Astrocyte (in vitro differentiated cells and primary cell): ENCODE measurements at regions not wholly inside any gene's neighbourhood (a gene's known extent, or its start where the extent isn't known, plus 50 kb on each side); places are given as distances from the start of the nearest gene placed in this dataset.

Experiments
- DNase-seq: peaks from one replicate; pipeline ENCODE4 v3.0.0-alpha.2; 2010; ENCODE audit warnings: low read depth
- FAIRE-seq: peaks from 2 replicates; lab custom pipeline; 2011; peaks lifted over from hg19 to GRCh38; lab: Jason Lieb, UNC
- H2AFZ ChIP-seq: 2 replicates; pipeline ENCODE4 v1.6.0; 2012; ENCODE audit warnings: low read depth, low read length, inconsistent platforms
- H3K27ac ChIP-seq: 2 replicates; pipeline ENCODE4 v1.5.1; 2011; ENCODE audit warnings: low read depth, low read length, inconsistent platforms
- H3K27me3 ChIP-seq: 2 replicates; pipeline ENCODE4 v1.6.0; 2011; ENCODE audit warnings: low read length, inconsistent platforms; ENCODE audit not compliant: insufficient read depth
- H3K36me3 ChIP-seq: 2 replicates; pipeline ENCODE4 v1.5.1; 2011; ENCODE audit warnings: low read length, inconsistent platforms; ENCODE audit not compliant: insufficient read depth
- H3K4me1 ChIP-seq: 2 replicates; pipeline ENCODE4 v1.5.1; 2011; ENCODE audit warnings: low read length, inconsistent platforms; ENCODE audit not compliant: insufficient read depth
- H3K4me2 ChIP-seq: 2 replicates; pipeline ENCODE4 v1.6.0; 2012; ENCODE audit warnings: low read length, inconsistent platforms
- H3K4me3 ChIP-seq: 2 replicates; pipeline ENCODE4 v1.5.1; 2011; ENCODE audit warnings: low read depth, mild to moderate bottlenecking, low read length, inconsistent platforms; ENCODE audit not compliant: insufficient read depth
- H3K79me2 ChIP-seq: 2 replicates; pipeline ENCODE4 v1.6.0; 2012; ENCODE audit warnings: mild to moderate bottlenecking, low read length, inconsistent platforms; ENCODE audit not compliant: insufficient read depth
- H3K9ac ChIP-seq: 2 replicates; pipeline ENCODE4 v1.6.0; 2012; ENCODE audit warnings: mild to moderate bottlenecking, low read length, inconsistent platforms
- H3K9me3 ChIP-seq: 2 replicates; pipeline ENCODE4 v1.5.1; 2012; ENCODE audit warnings: low read depth, mild to moderate bottlenecking, low read length, inconsistent platforms; ENCODE audit not compliant: insufficient read depth
- H4K20me1 ChIP-seq: 2 replicates; pipeline ENCODE4 v1.6.0; 2012; ENCODE audit warnings: low read length, inconsistent platforms; ENCODE audit not compliant: insufficient read depth
- H3K27ac Mint-ChIP-seq: one replicate; pipeline ENCODE4 v1.8.0; 2021; ENCODE audit warnings: mild to moderate bottlenecking, mixed read lengths; ENCODE audit not compliant: unreplicated experiment
- H3K27me3 Mint-ChIP-seq: one replicate; pipeline ENCODE4 v1.8.0; 2021; ENCODE audit warnings: low read depth, mixed read lengths; ENCODE audit not compliant: unreplicated experiment
- H3K36me3 Mint-ChIP-seq: one replicate; pipeline ENCODE4 v1.8.0; 2021; ENCODE audit warnings: low read depth, mixed read lengths; ENCODE audit not compliant: unreplicated experiment
- H3K4me1 Mint-ChIP-seq: one replicate; pipeline ENCODE4 v1.8.0; 2021; ENCODE audit warnings: low read depth, mixed read lengths; ENCODE audit not compliant: unreplicated experiment
- H3K4me3 Mint-ChIP-seq: one replicate; pipeline ENCODE4 v1.8.0; 2021; ENCODE audit warnings: mild to moderate bottlenecking, moderate library complexity, mixed read lengths; ENCODE audit not compliant: unreplicated experiment
- H3K9me3 Mint-ChIP-seq: one replicate; pipeline ENCODE4 v1.8.0; 2021; ENCODE audit warnings: mild to moderate bottlenecking, mixed read lengths; ENCODE audit not compliant: unreplicated experiment
- EZH2 ChIP-seq: IDR thresholded peaks from 2 replicates; pipeline ENCODE4 v1.6.1; 2012; ENCODE audit warnings: mild to moderate bottlenecking, low read length, inconsistent platforms; ENCODE audit not compliant: insufficient read depth
- TF ChIP-seq, protein P1 (sequence below): IDR thresholded peaks from 2 replicates; pipeline ENCODE4 v1.5.1; 2011; ENCODE audit warnings: low read depth, mild to moderate bottlenecking, inconsistent platforms, low read length, moderate library complexity; ENCODE audit not compliant: insufficient read depth

DNA sequence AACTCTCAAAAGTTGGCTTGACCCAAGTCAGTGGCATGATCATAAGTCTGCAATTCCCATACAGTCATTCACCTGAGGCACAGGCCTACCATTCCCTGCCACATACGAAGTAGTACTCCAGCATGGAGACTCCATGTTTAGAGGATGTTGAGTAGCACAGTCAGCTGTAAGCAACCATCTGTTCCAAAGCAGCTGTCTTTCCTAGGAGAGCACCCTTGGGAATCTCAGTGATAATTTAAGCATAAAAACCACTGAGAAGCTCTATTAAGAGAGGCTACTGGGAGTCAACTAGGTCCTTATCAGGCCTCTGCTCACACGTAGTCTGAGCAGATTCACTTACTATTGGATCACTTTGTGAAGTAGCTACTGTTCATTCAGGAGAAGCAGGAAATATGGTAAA, 61.6 kb upstream of the UNC5B start:
- H3K27ac Mint-ChIP-seq, result no peak overlapping the region
- Histone ChIP-seq H3K4me3 (no peak overlapping the region), H3K36me3 (no peaks in the 10 kb centered on the region), H3K4me2 (no peak overlapping the region), H3K27me3 (peaks cover 17% of the 10 kb centered on the region), H3K9ac (no peak overlapping the region), H3K9me3 (no peaks in the 10 kb centered on the region), H3K27ac (no peak overlapping the region), H3K79me2 (no peaks in the 10 kb centered on the region), H3K4me1 (no peaks in the 10 kb centered on the region), H4K20me1 (no peaks in the 10 kb centered on the region), H2AFZ (no peak overlapping the region)
- H3K36me3 Mint-ChIP-seq, result no peaks in the 10 kb centered on the region
- DNase-seq (no peak), FAIRE-seq (no peak)
- no peaks in the 10 kb centered on the region for H3K4me1 Mint-ChIP-seq
- TF ChIP-seq, protein P1, sequence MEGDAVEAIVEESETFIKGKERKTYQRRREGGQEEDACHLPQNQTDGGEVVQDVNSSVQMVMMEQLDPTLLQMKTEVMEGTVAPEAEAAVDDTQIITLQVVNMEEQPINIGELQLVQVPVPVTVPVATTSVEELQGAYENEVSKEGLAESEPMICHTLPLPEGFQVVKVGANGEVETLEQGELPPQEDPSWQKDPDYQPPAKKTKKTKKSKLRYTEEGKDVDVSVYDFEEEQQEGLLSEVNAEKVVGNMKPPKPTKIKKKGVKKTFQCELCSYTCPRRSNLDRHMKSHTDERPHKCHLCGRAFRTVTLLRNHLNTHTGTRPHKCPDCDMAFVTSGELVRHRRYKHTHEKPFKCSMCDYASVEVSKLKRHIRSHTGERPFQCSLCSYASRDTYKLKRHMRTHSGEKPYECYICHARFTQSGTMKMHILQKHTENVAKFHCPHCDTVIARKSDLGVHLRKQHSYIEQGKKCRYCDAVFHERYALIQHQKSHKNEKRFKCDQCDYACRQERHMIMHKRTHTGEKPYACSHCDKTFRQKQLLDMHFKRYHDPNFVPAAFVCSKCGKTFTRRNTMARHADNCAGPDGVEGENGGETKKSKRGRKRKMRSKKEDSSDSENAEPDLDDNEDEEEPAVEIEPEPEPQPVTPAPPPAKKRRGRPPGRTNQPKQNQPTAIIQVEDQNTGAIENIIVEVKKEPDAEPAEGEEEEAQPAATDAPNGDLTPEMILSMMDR, result no peak
- TF ChIP-seq EZH2, result no peak
- H3K4me3 Mint-ChIP-seq, result no peak overlapping the region
- peaks cover 2% of the 10 kb centered on the region for H3K9me3 Mint-ChIP-seq
- H3K27me3 Mint-ChIP-seq, result peaks cover 28% of the 10 kb centered on the region

DNA sequence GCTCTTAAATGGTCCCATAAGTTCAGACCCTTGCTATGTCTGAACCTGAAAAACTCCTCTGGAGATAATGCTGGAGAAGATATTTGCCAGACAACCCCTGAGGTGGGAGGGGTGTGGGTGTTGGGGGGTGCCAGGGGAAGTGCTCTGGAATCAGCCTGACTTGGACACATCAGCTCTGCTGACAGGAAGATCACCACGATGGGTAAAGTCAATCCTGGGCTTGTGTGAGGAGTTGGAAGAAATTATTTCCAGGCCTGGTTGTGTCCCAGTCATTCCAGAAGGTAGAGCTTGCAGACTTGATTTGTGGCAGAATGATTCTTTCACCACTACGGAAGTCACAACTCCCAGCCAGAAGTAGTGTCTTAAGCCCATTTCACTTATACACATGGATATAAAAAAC, 60.3 kb upstream of the UNC5B start:
- no peak overlapping the region for H3K9ac ChIP-seq
- no peaks in the 10 kb centered on the region for H3K4me1 ChIP-seq
- Mint-ChIP-seq H3K27me3 (peaks cover 28% of the 10 kb centered on the region), H3K4me3 (no peak overlapping the region), H3K27ac (no peak overlapping the region), H3K36me3 (no peaks in the 10 kb centered on the region), H3K4me1 (no peaks in the 10 kb centered on the region), H3K9me3 (no peaks in the 10 kb centered on the region)
- no peaks in the 10 kb centered on the region for H3K79me2 ChIP-seq
- H3K27me3 ChIP-seq, result peaks cover 10% of the 10 kb centered on the region
- no peak overlapping the region for H3K4me3 ChIP-seq
- H3K4me2 ChIP-seq, result no peak overlapping the region
- TF ChIP-seq, protein P1, result no peak
- TF ChIP-seq EZH2, result no peak
- no peaks in the 10 kb centered on the region for H3K36me3 ChIP-seq
- FAIRE-seq (no peak), DNase-seq (no peak)
- no peaks in the 10 kb centered on the region for H4K20me1 ChIP-seq
- no peaks in the 10 kb centered on the region for H3K9me3 ChIP-seq
- no peak overlapping the region for H2AFZ ChIP-seq
- no peak overlapping the region for H3K27ac ChIP-seq

DNA sequence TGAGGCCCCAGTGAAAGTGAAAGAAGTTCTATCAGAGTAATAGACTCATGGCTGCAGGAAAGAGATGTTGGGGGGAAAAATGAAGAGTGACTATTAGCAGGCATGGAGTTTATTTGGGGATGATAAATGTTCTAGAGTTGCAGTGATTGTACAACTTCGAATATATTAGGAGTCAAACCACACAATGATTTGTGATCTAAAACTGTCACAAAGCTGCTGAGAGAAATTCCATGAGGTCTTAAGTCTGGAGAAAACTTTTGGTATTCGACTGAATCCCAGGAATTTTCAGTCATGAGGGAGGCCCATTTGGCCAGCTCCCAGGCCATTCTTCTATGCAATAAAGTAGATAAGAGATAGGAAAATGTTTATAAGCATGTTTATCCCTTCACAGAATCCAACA, 55.9 kb upstream of the UNC5B start:
- no peaks in the 10 kb centered on the region for H3K4me1 ChIP-seq
- peaks cover 26% of the 10 kb centered on the region for H3K27me3 Mint-ChIP-seq
- TF ChIP-seq EZH2, result no peak
- TF ChIP-seq, protein P1, result no peak
- no peaks in the 10 kb centered on the region for H3K4me1 Mint-ChIP-seq
- H3K27ac ChIP-seq, result no peak overlapping the region
- DNase-seq, result peak; percentile 55
- H3K9ac ChIP-seq, result no peak overlapping the region
- H3K36me3 ChIP-seq, result no peaks in the 10 kb centered on the region
- H3K9me3 Mint-ChIP-seq, result no peaks in the 10 kb centered on the region
- no peak overlapping the region for H2AFZ ChIP-seq
- H3K79me2 ChIP-seq, result no peaks in the 10 kb centered on the region
- H3K4me3 Mint-ChIP-seq, result no peak overlapping the region
- H3K4me3 ChIP-seq, result no peak overlapping the region
- H4K20me1 ChIP-seq, result no peaks in the 10 kb centered on the region
- no peaks in the 10 kb centered on the region for H3K9me3 ChIP-seq
- FAIRE-seq, result no peak
- no peak overlapping the region for H3K27ac Mint-ChIP-seq
- H3K36me3 Mint-ChIP-seq, result no peaks in the 10 kb centered on the region
- no peak overlapping the region for H3K4me2 ChIP-seq
- peaks cover 3% of the 10 kb centered on the region for H3K27me3 ChIP-seq
